NCI-H82 (cell line): ENCODE measurements at regions not wholly inside any gene's neighbourhood (a gene's known extent, or its start where the extent isn't known, plus 50 kb on each side); places are given as distances from the start of the nearest gene placed in this dataset.
A peak's percentile ranks its signal among the peaks of the same experiment; 100 is the strongest.

Experiments
- DNase-seq: peaks from one replicate; lab custom pipeline; 2025; lab: John Stamatoyannopoulos, UW

GRCh38 chr9:13755551-13755950, 476.1 kb upstream of the MPDZ start:
- DNase-seq, result no peak

- peak; percentile 95 for DNase-seq
Measured at GRCh38 chr9:13750639-13751038, 471.1 kb upstream of the MPDZ start.

GRCh38 chr9:13750061-13750460, 470.6 kb upstream of the MPDZ start:
- no peak for DNase-seq

GRCh38 chr9:13746876-13747275, 467.4 kb upstream of the MPDZ start:
- DNase-seq, result no peak

- peak; percentile 87 for DNase-seq
Measured at GRCh38 chr9:13744261-13744901, 464.9 kb upstream of the MPDZ start.

GRCh38 chr9:13737885-13738284, 458.4 kb upstream of the MPDZ start:
- DNase-seq, result no peak

- DNase-seq, result no peak
Measured at GRCh38 chr9:13735181-13735580, 455.7 kb upstream of the MPDZ start.

- no peak for DNase-seq
Measured at GRCh38 chr9:13734601-13735000, 455.1 kb upstream of the MPDZ start.

GRCh38 chr9:13732290-13732689, 452.8 kb upstream of the MPDZ start:
- DNase-seq, result no peak

- no peak for DNase-seq
Measured at GRCh38 chr9:13731637-13732036, 452.1 kb upstream of the MPDZ start.

- DNase-seq, result no peak
Measured at GRCh38 chr9:13729955-13730354, 450.5 kb upstream of the MPDZ start.

- DNase-seq, result no peak
Measured at GRCh38 chr9:13728917-13729811, 449.7 kb upstream of the MPDZ start.

GRCh38 chr9:13728131-13728530, 448.6 kb upstream of the MPDZ start:
- DNase-seq, result peak; percentile 77

GRCh38 chr9:13726746-13727145, 447.3 kb upstream of the MPDZ start:
- DNase-seq, result no peak

GRCh38 chr9:13725516-13725915, 446.0 kb upstream of the MPDZ start:
- no peak for DNase-seq

- no peak for DNase-seq
Measured at GRCh38 chr9:13721481-13722235, 442.2 kb upstream of the MPDZ start.

GRCh38 chr9:13719981-13720676, 440.6 kb upstream of the MPDZ start:
- no peak for DNase-seq

- peak; percentile 29 for DNase-seq
Measured at GRCh38 chr9:13719446-13719845, 440.0 kb upstream of the MPDZ start.

GRCh38 chr9:13718539-13718938, 439.0 kb upstream of the MPDZ start:
- no peak for DNase-seq

- no peak for DNase-seq
Measured at GRCh38 chr9:13718086-13718485, 438.6 kb upstream of the MPDZ start.

GRCh38 chr9:13717322-13718054, 438.0 kb upstream of the MPDZ start:
- no peak for DNase-seq
